ENCODE measurements at regions not wholly inside any gene's neighbourhood (a gene's known extent, or its start where the extent isn't known, plus 50 kb on each side); places are given as distances from the start of the nearest gene placed in this dataset.

GRCh38 chr6:93894521-93894920, 475.2 kb upstream of the EPHA7 start:
- DNase-seq: no peak
- intact Hi-C loops (cut with DNase I; ENCODE audit: low total_unique reads): no loop called here
- Histone ChIP-seq H3K9me3 (no peaks in the 10 kb centered on the region), H3K4me3 (no peak overlapping the region), H3K4me1 (no peaks in the 10 kb centered on the region), H3K27me3 (replicated peaks in 1 of 7) (no peaks in the 10 kb centered on the region), H3K27ac (no peak overlapping the region), H3K36me3 (no peaks in the 10 kb centered on the region)
- 52 to 68% (median 58%) methylated on average over 1 of the region's 1 CpG for WGBS, 5 donors
- TF ChIP-seq POLR2A (IDR thresholded peaks at IDR 0.05) (no peak), POLR2AphosphoS5 (IDR thresholded peaks at IDR 0.05) (no peak), CTCF (IDR thresholded peaks at IDR 0.05 in 8 of 11, conservative IDR thresholded peaks at IDR 0.05 in 3 of 11) (no peak)

- Histone ChIP-seq H3K27me3 (replicated peaks in 1 of 7) (no peaks in the 10 kb centered on the region), H3K36me3 (no peaks in the 10 kb centered on the region), H3K9me3 (no peaks in the 10 kb centered on the region), H3K27ac (no peak overlapping the region), H3K4me3 (no peak overlapping the region), H3K4me1 (no peaks in the 10 kb centered on the region)
- DNase-seq: no peak
- 72 to 83% (median 79%) methylated on average over 2 of the region's 2 CpGs for WGBS, 5 donors
- TF ChIP-seq POLR2A (IDR thresholded peaks at IDR 0.05): no peak
- no peak for TF ChIP-seq CTCF (IDR thresholded peaks at IDR 0.05 in 8 of 11, conservative IDR thresholded peaks at IDR 0.05 in 3 of 11)
- no peak for TF ChIP-seq POLR2AphosphoS5 (IDR thresholded peaks at IDR 0.05)
- intact Hi-C loops (cut with DNase I; ENCODE audit: low total_unique reads): no loop called here
Observed at GRCh38 chr6:93889713-93890112, 470.4 kb upstream of the EPHA7 start.

GRCh38 chr6:93886416-93886815, 467.1 kb upstream of the EPHA7 start:
- intact Hi-C loops (cut with DNase I; ENCODE audit: low total_unique reads): no loop called here
- DNase-seq: no peak
- Histone ChIP-seq H3K36me3 (no peaks in the 10 kb centered on the region), H3K4me1 (no peaks in the 10 kb centered on the region), H3K27me3 (replicated peaks in 1 of 7) (no peaks in the 10 kb centered on the region), H3K9me3 (no peaks in the 10 kb centered on the region), H3K4me3 (no peak overlapping the region), H3K27ac (no peak overlapping the region)
- TF ChIP-seq CTCF (IDR thresholded peaks at IDR 0.05 in 8 of 11, conservative IDR thresholded peaks at IDR 0.05 in 3 of 11): no peak
- TF ChIP-seq POLR2A (IDR thresholded peaks at IDR 0.05): no peak
- TF ChIP-seq POLR2AphosphoS5 (IDR thresholded peaks at IDR 0.05): no peak
- WGBS, 5 donors: 80 to 85% (median 83%) methylated on average over 4 of the region's 4 CpGs

GRCh38 chr6:93859971-93860370, 440.6 kb upstream of the EPHA7 start:
- Histone ChIP-seq H3K4me1 (no peaks in the 10 kb centered on the region), H3K27me3 (replicated peaks in 1 of 7) (no peaks in the 10 kb centered on the region), H3K36me3 (no peaks in the 10 kb centered on the region), H3K9me3 (peaks cover 0 to 15% (median 7%) of the 10 kb centered on the region in 8 donors), H3K27ac (no peak overlapping the region), H3K4me3 (no peak overlapping the region)
- intact Hi-C loops (cut with DNase I; ENCODE audit: low total_unique reads): no loop called here
- 50 to 60% (median 57%) methylated on average over 3 of the region's 3 CpGs for WGBS, 5 donors
- no peak for DNase-seq
- TF ChIP-seq POLR2A (IDR thresholded peaks at IDR 0.05) (no peak), CTCF (IDR thresholded peaks at IDR 0.05 in 8 of 11, conservative IDR thresholded peaks at IDR 0.05 in 3 of 11) (no peak), POLR2AphosphoS5 (IDR thresholded peaks at IDR 0.05) (no peak)
